Fibroblast of skin of back (primary cell): ENCODE measurements at regions not wholly inside any gene's neighbourhood (a gene's known extent, or its start where the extent isn't known, plus 50 kb on each side); places are given as distances from the start of the nearest gene placed in this dataset.

Experiments
- DNase-seq: peaks from one replicate; pipeline ENCODE4 v3.0.0-alpha.2; 2013

- DNase-seq: no peak
These were observed 54.4 kb downstream of the ZNF503 start for GRCh38 chr10:75347186-75347585.

- no peak for DNase-seq
These were observed 55.8 kb downstream of the ZNF503 start for GRCh38 chr10:75345738-75346137.

- DNase-seq: no peak
These were observed 57.4 kb downstream of the ZNF503 start for GRCh38 chr10:75344170-75344569.

- DNase-seq: no peak
These were observed 59.2 kb downstream of the ZNF503 start for GRCh38 chr10:75342397-75342796.

GRCh38 chr10:75335983-75336382 lies 65.6 kb downstream of the ZNF503 start:
- no peak for DNase-seq

GRCh38 chr10:75335191-75335590 lies 66.4 kb downstream of the ZNF503 start:
- DNase-seq: no peak

- peak; percentile 27 for DNase-seq
These were observed 66.8 kb downstream of the ZNF503 start for GRCh38 chr10:75334720-75335119.

GRCh38 chr10:75332081-75332480 lies 69.5 kb downstream of the ZNF503 start:
- DNase-seq: no peak

- DNase-seq: no peak
These were observed 70.5 kb downstream of the ZNF503 start for GRCh38 chr10:75331081-75331480.

- no peak for DNase-seq
These were observed 72.3 kb downstream of the ZNF503 start for GRCh38 chr10:75329190-75329745.

GRCh38 chr10:75326306-75326705 lies 75.3 kb downstream of the ZNF503 start:
- DNase-seq: no peak

- DNase-seq: no peak
These were observed 82.3 kb downstream of the ZNF503 start for GRCh38 chr10:75319274-75319673.

GRCh38 chr10:75314570-75314969 lies 78.8 kb upstream of the COMTD1 start:
- DNase-seq: no peak

GRCh38 chr10:75312440-75312839 lies 76.7 kb upstream of the COMTD1 start:
- DNase-seq: no peak

- DNase-seq: no peak
These were observed 69.9 kb upstream of the COMTD1 start for GRCh38 chr10:75305675-75306074.

- peak; percentile 82 for DNase-seq
These were observed 69.1 kb upstream of the COMTD1 start for GRCh38 chr10:75304741-75305390.

GRCh38 chr10:75304313-75304712 lies 68.6 kb upstream of the COMTD1 start:
- DNase-seq: no peak

GRCh38 chr10:75303045-75303777 lies 67.5 kb upstream of the COMTD1 start:
- no peak for DNase-seq

- no peak for DNase-seq
These were observed 66.3 kb upstream of the COMTD1 start for GRCh38 chr10:75302029-75302428.

- peak; percentile 40 for DNase-seq
These were observed 61.4 kb upstream of the COMTD1 start for GRCh38 chr10:75297021-75297599.

- DNase-seq: peak; percentile 20
These were observed 60.2 kb upstream of the COMTD1 start for GRCh38 chr10:75295868-75296441.

- DNase-seq: peak; percentile 95
These were observed 59.3 kb upstream of the COMTD1 start for GRCh38 chr10:75294866-75295701.
